ENCODE measurements at regions not wholly inside any gene's neighbourhood (a gene's known extent, or its start where the extent isn't known, plus 50 kb on each side); places are given as distances from the start of the nearest gene placed in this dataset.

GRCh38 chr1:162966613-162967012 is 102.5 kb upstream of the RGS4 start:
- no peak for DNase-seq (ENCODE audit: low spot score)

GRCh38 chr1:162964901-162965300 is 103.9 kb upstream of the CCDC190 start:
- DNase-seq (ENCODE audit: low spot score), result no peak

GRCh38 chr1:162956922-162957321 is 95.9 kb upstream of the CCDC190 start:
- DNase-seq (ENCODE audit: low spot score), result no peak

GRCh38 chr1:162954824-162955223 is 93.8 kb upstream of the CCDC190 start:
- DNase-seq (ENCODE audit: low spot score), result no peak

GRCh38 chr1:162952956-162953355 is 92.0 kb upstream of the CCDC190 start:
- DNase-seq (ENCODE audit: low spot score), result no peak

- no peak for DNase-seq (ENCODE audit: low spot score)
Observed at GRCh38 chr1:162951553-162952315, 90.8 kb upstream of the CCDC190 start.

GRCh38 chr1:162950187-162950586 is 89.2 kb upstream of the CCDC190 start:
- DNase-seq (ENCODE audit: low spot score), result no peak

- DNase-seq (ENCODE audit: low spot score), result no peak
Observed at GRCh38 chr1:162946701-162947100, 85.7 kb upstream of the CCDC190 start.

GRCh38 chr1:162944974-162945674 is 84.1 kb upstream of the CCDC190 start:
- DNase-seq (ENCODE audit: low spot score), result no peak

GRCh38 chr1:162943622-162944021 is 82.6 kb upstream of the CCDC190 start:
- DNase-seq (ENCODE audit: low spot score), result no peak

- DNase-seq (ENCODE audit: low spot score), result no peak
Observed at GRCh38 chr1:162942916-162943559, 82.1 kb upstream of the CCDC190 start.

- no peak for DNase-seq (ENCODE audit: low spot score)
Observed at GRCh38 chr1:162941024-162941423, 80.0 kb upstream of the CCDC190 start.

- DNase-seq (ENCODE audit: low spot score), result no peak
Observed at GRCh38 chr1:162939035-162939434, 78.1 kb upstream of the CCDC190 start.

- DNase-seq (ENCODE audit: low spot score), result no peak
Observed at GRCh38 chr1:162937716-162938395, 76.9 kb upstream of the CCDC190 start.

GRCh38 chr1:162930976-162931560 is 70.1 kb upstream of the CCDC190 start:
- no peak for DNase-seq (ENCODE audit: low spot score)

GRCh38 chr1:162930532-162930931 is 69.6 kb upstream of the CCDC190 start:
- no peak for DNase-seq (ENCODE audit: low spot score)

GRCh38 chr1:162929177-162929576 is 68.2 kb upstream of the CCDC190 start:
- DNase-seq (ENCODE audit: low spot score), result no peak

- no peak for DNase-seq (ENCODE audit: low spot score)
Observed at GRCh38 chr1:162928141-162928540, 67.2 kb upstream of the CCDC190 start.

- DNase-seq (ENCODE audit: low spot score), result no peak
Observed at GRCh38 chr1:162927421-162927820, 66.4 kb upstream of the CCDC190 start.

- no peak for DNase-seq (ENCODE audit: low spot score)
Observed at GRCh38 chr1:162926906-162927305, 65.9 kb upstream of the CCDC190 start.

GRCh38 chr1:162924179-162924578 is 63.2 kb upstream of the CCDC190 start:
- no peak for DNase-seq (ENCODE audit: low spot score)

- DNase-seq (ENCODE audit: low spot score), result no peak
Observed at GRCh38 chr1:162922201-162922600, 61.2 kb upstream of the CCDC190 start.
